Body of pancreas (tissue), 4 donors: ENCODE measurements at regions not wholly inside any gene's neighbourhood (a gene's known extent, or its start where the extent isn't known, plus 50 kb on each side); places are given as distances from the start of the nearest gene placed in this dataset.

Experiments used
- ATAC-seq: fragments of 150-250 bp; one replicate; pipeline ENCODE4 v1.9.1; 2016
- DNase-seq, 4 donors: peaks; one replicate each; pipeline ENCODE4 v3.0.0-alpha.2; 2019
- H3K27ac ChIP-seq, 4 donors: fragments of 200-600 bp; sonication (generic); 1 replicate in 3 of 4; 2 replicates in 1 of 4; pipeline versions ENCODE4 v1.5.1 to v1.6.1; 2016 to 2019; ENCODE audit warnings: mild to moderate bottlenecking in 1 of 4, mixed read lengths in 1 of 4, moderate library complexity in 1 of 4
- H3K27me3 ChIP-seq, 2 donors: fragments of 200-600 bp; sonication (generic); one replicate each; pipeline ENCODE4 v1.6.0; 2016; ENCODE audit warnings: mild to moderate bottlenecking in 1 of 2
- H3K36me3 ChIP-seq, 2 donors: fragments of 200-600 bp; sonication (generic); replicated peaks in 1 of 2; 2 replicates each; pipeline ENCODE4 v1.5.1; 2016; ENCODE audit warnings: low read depth in 2 of 2; ENCODE audit not compliant: insufficient read depth in 1 of 2
- H3K4me1 ChIP-seq: fragments of 200-600 bp; sonication (generic); one replicate; pipeline ENCODE4 v1.6.0; 2016
- H3K4me3 ChIP-seq, 2 donors: fragments of 200-600 bp; sonication (generic); 1 replicate in 1 of 2; 2 replicates in 1 of 2; pipeline ENCODE4 v1.5.1; 2016 to 2019
- H3K9me3 ChIP-seq, 3 donors: fragments of 200-600 bp; sonication (generic); 1 replicate in 2 of 3; 2 replicates in 1 of 3; pipeline ENCODE4 v1.5.1; 2016
- CTCF ChIP-seq, 7 experiments: fragments of 450-650 bp in 4 of 7; fragments of 200-600 bp in 3 of 7; sonication (generic) in 3 of 7; IDR thresholded peaks; one replicate each; pipeline ENCODE4 v1.5.1; 2016 to 2019; ENCODE audit warnings: antibody characterized with exemption in 7 of 7
- POLR2A ChIP-seq, 3 donors: fragments of 450-650 bp; IDR thresholded peaks; one replicate each; pipeline ENCODE4 v1.6.1; 2016; ENCODE audit warnings: antibody characterized with exemption in 3 of 3, mild to moderate bottlenecking in 2 of 3
- WGBS, 2 donors: methylation state at CpG; one replicate each; pipeline ENCODE4 v1.1.5; 2017; 5-methylcytosine and 5-hydroxymethylcytosine counted together
- intact Hi-C: fragments of 100-400 bp; cut with DNase I; formaldehyde crosslinking; loops from one replicate; pipeline ENCODE4 v1.15.1; 2023

- WGBS, 2 donors = 83 to 90% methylated on average over 5 to 7 of the region's 7 CpGs
- no peak for DNase-seq
- no peak overlapping the region for H3K4me3 ChIP-seq
- intact Hi-C loops = no loop called here
- H3K9me3 ChIP-seq = no peaks in the 10 kb centered on the region
- no peaks in the 10 kb centered on the region for H3K4me1 ChIP-seq
- H3K36me3 ChIP-seq = no peaks in the 10 kb centered on the region
- no peak overlapping the region for H3K27ac ChIP-seq
- TF ChIP-seq CTCF (IDR thresholded peaks at IDR 0.05) (no peak), POLR2A (IDR thresholded peaks at IDR 0.05) (no peak)
- no peaks in the 10 kb centered on the region for H3K27me3 ChIP-seq
- no peak for ATAC-seq
Observed at GRCh38 chr9:126236273-126236672, 90.4 kb upstream of the MVB12B start.

- WGBS, 2 donors = 83 to 93% methylated on average over 2 of the region's 2 CpGs
- Histone ChIP-seq H3K4me3 (no peak overlapping the region), H3K27me3 (no peaks in the 10 kb centered on the region), H3K27ac (no peak overlapping the region), H3K36me3 (no peaks in the 10 kb centered on the region), H3K9me3 (no peaks in the 10 kb centered on the region), H3K4me1 (no peaks in the 10 kb centered on the region)
- DNase-seq (no peak), ATAC-seq (no peak)
- intact Hi-C loops = no loop called here
- no peak for TF ChIP-seq CTCF (IDR thresholded peaks at IDR 0.05)
- no peak for TF ChIP-seq POLR2A (IDR thresholded peaks at IDR 0.05)
Observed at GRCh38 chr9:126238415-126238814, 88.2 kb upstream of the MVB12B start.

GRCh38 chr9:126239515-126239914 lies 87.1 kb upstream of the MVB12B start:
- TF ChIP-seq CTCF (IDR thresholded peaks at IDR 0.05) (no peak), POLR2A (IDR thresholded peaks at IDR 0.05) (no peak)
- H3K4me3 ChIP-seq = no peak overlapping the region
- DNase-seq (no peak), ATAC-seq (no peak)
- no peaks in the 10 kb centered on the region for H3K4me1 ChIP-seq
- no peak overlapping the region for H3K27ac ChIP-seq
- WGBS, 2 donors = 84% methylated on average over 4 of the region's 4 CpGs
- no peaks in the 10 kb centered on the region for H3K27me3 ChIP-seq
- H3K36me3 ChIP-seq = no peaks in the 10 kb centered on the region
- intact Hi-C loops = no loop called here
- H3K9me3 ChIP-seq = peaks cover 0 to 1% (median 0%) of the 10 kb centered on the region in 3 donors

GRCh38 chr9:126240835-126241234 lies 85.8 kb upstream of the MVB12B start:
- Histone ChIP-seq H3K27me3 (no peaks in the 10 kb centered on the region), H3K27ac (no peak overlapping the region), H3K9me3 (peaks cover 0 to 10% (median 0%) of the 10 kb centered on the region in 3 donors), H3K4me3 (no peak overlapping the region), H3K4me1 (no peaks in the 10 kb centered on the region), H3K36me3 (no peaks in the 10 kb centered on the region)
- WGBS, 2 donors = 21 to 57% methylated on average over 1 of the region's 1 CpG
- DNase-seq (no peak), ATAC-seq (no peak)
- intact Hi-C loops = no loop called here
- no peak for TF ChIP-seq POLR2A (IDR thresholded peaks at IDR 0.05)
- no peak for TF ChIP-seq CTCF (IDR thresholded peaks at IDR 0.05)

GRCh38 chr9:126248680-126249079 lies 77.9 kb upstream of the MVB12B start:
- Histone ChIP-seq H3K36me3 (no peaks in the 10 kb centered on the region), H3K4me3 (no peak overlapping the region), H3K9me3 (peaks cover 0 to 10% (median 0%) of the 10 kb centered on the region in 3 donors), H3K27me3 (no peaks in the 10 kb centered on the region), H3K4me1 (no peaks in the 10 kb centered on the region), H3K27ac (no peak overlapping the region)
- TF ChIP-seq POLR2A (IDR thresholded peaks at IDR 0.05) = no peak
- TF ChIP-seq CTCF (IDR thresholded peaks at IDR 0.05) = no peak
- no peak for ATAC-seq
- WGBS, 2 donors = 80 to 82% methylated on average over 3 of the region's 3 CpGs
- intact Hi-C loops = no loop called here
- no peak for DNase-seq
